Caco-2 (cell line): ENCODE measurements at regions not wholly inside any gene's neighbourhood (a gene's known extent, or its start where the extent isn't known, plus 50 kb on each side); places are given as distances from the start of the nearest gene placed in this dataset.

Source experiments
- BruUV-seq: library from RNA; stranded (reverse); fragments of 400-500 nt; replicated peaks from 2 replicates; lab custom pipeline; 2021; lab: Mats Ljungman, UMichigan
- CTCF ChIA-PET: fragments of 300-600 bp; sonication (Branson Sonifier 250); formaldehyde crosslinking; loops from one replicate; lab custom pipeline; 2022; ENCODE audit warnings: antibody characterized with exemption; lab: Charles Lee
- POLR2A ChIA-PET: fragments of 300-600 bp; sonication (Branson Sonifier 250); formaldehyde crosslinking; loops from one replicate; lab custom pipeline; 2022; ENCODE audit warnings: antibody characterized with exemption; lab: Charles Lee
- DNase-seq, 2 experiments: peaks; one replicate each; pipeline versions ENCODE4 v3.0.0 to v3.0.0-alpha.2; 2020 to 2022
- H3K27me3 ChIP-seq: replicated peaks from 2 replicates; pipeline ENCODE4 v1.6.0; 2011; ENCODE audit warnings: low read length; ENCODE audit not compliant: control insufficient read depth, insufficient read depth
- H3K36me3 ChIP-seq: 2 replicates; pipeline ENCODE4 v1.5.1; 2011; ENCODE audit warnings: low read length; ENCODE audit not compliant: control insufficient read depth, insufficient read depth
- H3K4me1 ChIP-seq: fragments of 250-450 bp; sonication (Bioruptor Pico); 2 replicates; pipeline ENCODE4 v1.5.1; 2020; ENCODE audit warnings: mild to moderate bottlenecking
- H3K4me3 ChIP-seq: 2 replicates; pipeline ENCODE4 v1.5.1; 2011; ENCODE audit warnings: low read depth, mild to moderate bottlenecking, control low read depth, low read length
- H3K9me3 ChIP-seq: fragments of 250-450 bp; sonication (Bioruptor Pico); 2 replicates; pipeline ENCODE4 v1.5.1; 2020; ENCODE audit warnings: mild to moderate bottlenecking, moderate library complexity
- H3K27ac Mint-ChIP-seq: one replicate; pipeline ENCODE4 v1.8.0; 2022; ENCODE audit warnings: mixed read lengths; ENCODE audit not compliant: unreplicated experiment
- H3K27me3 Mint-ChIP-seq: one replicate; pipeline ENCODE4 v1.8.0; 2022; ENCODE audit warnings: mixed read lengths; ENCODE audit not compliant: insufficient read depth, unreplicated experiment
- H3K36me3 Mint-ChIP-seq: one replicate; pipeline ENCODE4 v1.8.0; 2022; ENCODE audit warnings: mild to moderate bottlenecking, mixed read lengths; ENCODE audit not compliant: insufficient read depth, unreplicated experiment
- H3K4me1 Mint-ChIP-seq: one replicate; pipeline ENCODE4 v1.8.0; 2022; ENCODE audit warnings: low read depth, mixed read lengths; ENCODE audit not compliant: unreplicated experiment
- H3K4me3 Mint-ChIP-seq: one replicate; pipeline ENCODE4 v1.8.0; 2022; ENCODE audit warnings: mild to moderate bottlenecking, moderate library complexity, mixed read lengths; ENCODE audit not compliant: unreplicated experiment
- H3K9me3 Mint-ChIP-seq: one replicate; pipeline ENCODE4 v1.8.0; 2022; ENCODE audit warnings: mixed read lengths; ENCODE audit not compliant: unreplicated experiment
- CTCF ChIP-seq, 2 experiments: fragments of 200-600 bp in 1 of 2; IDR thresholded peaks; 1 replicate in 1 of 2; 2 replicates in 1 of 2; pipeline versions ENCODE4 v1.5.1 to v1.8.0; 2011 to 2022; ENCODE audit warnings: antibody characterized with exemption in 1 of 2, control low read depth in 1 of 2, inconsistent platforms in 1 of 2, low read depth in 1 of 2, low read length in 1 of 2, mild to moderate bottlenecking in 1 of 2, moderate library complexity in 1 of 2; ENCODE audit not compliant: insufficient read depth in 1 of 2, severe bottlenecking in 1 of 2, unreplicated experiment in 1 of 2
- intact Hi-C: fragments of 100-400 bp; cut with micrococcal nuclease; formaldehyde crosslinking; loops from one replicate; pipeline ENCODE4 v1.10.0; 2022; ENCODE audit not compliant: unreplicated experiment

- no peaks in the 10 kb centered on the region for H3K36me3 Mint-ChIP-seq
- H3K4me3 Mint-ChIP-seq: no peak overlapping the region
- peaks cover 10% of the 10 kb centered on the region for H3K9me3 Mint-ChIP-seq
- intact Hi-C loops: no loop called here
- ChIA-PET CTCF (no interaction called here), POLR2A (no interaction called here)
- Histone ChIP-seq H3K27me3 (no peaks in the 10 kb centered on the region), H3K4me3 (no peak overlapping the region), H3K36me3 (no peaks in the 10 kb centered on the region), H3K4me1 (no peaks in the 10 kb centered on the region), H3K9me3 (no peaks in the 10 kb centered on the region; the same call in 1 of the 2 replicates)
- no peak for TF ChIP-seq CTCF (IDR thresholded peaks at IDR 0.05; ENCODE audit: insufficient read depth in 1 of 2, low read depth in 1 of 2, low read length in 1 of 2, severe bottlenecking in 1 of 2, unreplicated experiment in 1 of 2)
- BruUV-seq: no TSS peak
- H3K27me3 Mint-ChIP-seq: peaks cover 6% of the 10 kb centered on the region
- no peak for DNase-seq
- H3K27ac Mint-ChIP-seq: no peak overlapping the region
- no peaks in the 10 kb centered on the region for H3K4me1 Mint-ChIP-seq
Observed at GRCh38 chr13:79171141-79172061, 234.7 kb downstream of the RBM26 start.

DNA sequence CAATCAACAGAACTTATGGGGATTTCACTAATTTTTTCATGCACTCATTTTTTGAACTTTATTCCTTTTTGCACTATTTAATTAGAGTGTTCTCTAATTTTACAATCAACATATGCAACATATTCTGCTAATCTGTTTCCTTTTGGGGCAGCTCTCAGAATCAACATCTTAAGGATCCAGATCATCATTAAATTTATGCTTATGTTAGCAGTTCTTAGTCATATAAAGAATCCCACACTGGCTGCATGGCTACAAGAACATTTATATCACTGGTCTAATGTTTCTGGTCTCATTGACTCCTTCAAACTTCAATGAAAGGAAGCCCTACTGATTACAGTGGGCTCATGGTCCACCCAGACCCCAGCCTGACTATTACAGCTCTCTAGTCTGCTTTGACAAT is 245.2 kb downstream of the RBM26 start:
- no peak overlapping the region for H3K4me3 Mint-ChIP-seq
- ChIA-PET POLR2A (no interaction called here), CTCF (no interaction called here)
- H3K36me3 Mint-ChIP-seq: no peaks in the 10 kb centered on the region
- TF ChIP-seq CTCF (IDR thresholded peaks at IDR 0.05; ENCODE audit: insufficient read depth in 1 of 2, low read depth in 1 of 2, low read length in 1 of 2, severe bottlenecking in 1 of 2, unreplicated experiment in 1 of 2): no peak
- no peaks in the 10 kb centered on the region for H3K4me1 Mint-ChIP-seq
- no peak overlapping the region for H3K27ac Mint-ChIP-seq
- Histone ChIP-seq H3K4me3 (no peak overlapping the region), H3K9me3 (no peaks in the 10 kb centered on the region), H3K36me3 (no peaks in the 10 kb centered on the region), H3K4me1 (no peaks in the 10 kb centered on the region), H3K27me3 (no peaks in the 10 kb centered on the region)
- DNase-seq: no peak
- H3K27me3 Mint-ChIP-seq: peaks cover 8% of the 10 kb centered on the region
- intact Hi-C loops: no loop called here
- no peaks in the 10 kb centered on the region for H3K9me3 Mint-ChIP-seq
- BruUV-seq: no TSS peak

- no peak overlapping the region for H3K27ac Mint-ChIP-seq
- H3K9me3 Mint-ChIP-seq: no peaks in the 10 kb centered on the region
- H3K4me1 ChIP-seq: no peaks in the 10 kb centered on the region
- intact Hi-C loops: no loop called here
- H3K27me3 Mint-ChIP-seq: peaks cover 8% of the 10 kb centered on the region
- ChIA-PET CTCF (no interaction called here), POLR2A (no interaction called here)
- no peak overlapping the region for H3K4me3 Mint-ChIP-seq
- H3K4me3 ChIP-seq: no peak overlapping the region
- H3K27me3 ChIP-seq: no peaks in the 10 kb centered on the region
- TF ChIP-seq CTCF (IDR thresholded peaks at IDR 0.05; ENCODE audit: insufficient read depth in 1 of 2, low read depth in 1 of 2, low read length in 1 of 2, severe bottlenecking in 1 of 2, unreplicated experiment in 1 of 2): no peak
- no TSS peak for BruUV-seq
- no peaks in the 10 kb centered on the region for H3K4me1 Mint-ChIP-seq
- DNase-seq: no peak
- H3K9me3 ChIP-seq: no peaks in the 10 kb centered on the region
- no peaks in the 10 kb centered on the region for H3K36me3 ChIP-seq
- no peaks in the 10 kb centered on the region for H3K36me3 Mint-ChIP-seq
Observed at GRCh38 chr13:79155883-79156282, 250.2 kb downstream of the RBM26 start.
